Prostate gland (tissue), 2 donors: ENCODE measurements at regions not wholly inside any gene's neighbourhood (a gene's known extent, or its start where the extent isn't known, plus 50 kb on each side); places are given as distances from the start of the nearest gene placed in this dataset.

Experiments used
- DNase-seq: peaks from one replicate; pipeline ENCODE4 v3.0.0-alpha.2; 2019; ENCODE audit warnings: low spot score
- H3K27ac ChIP-seq, 2 donors: fragments of 200-600 bp; sonication (generic); 2 replicates each; pipeline ENCODE4 v1.5.1; 2017 to 2019
- H3K27me3 ChIP-seq: fragments of 200-600 bp; sonication (generic); replicated peaks from 2 replicates; pipeline ENCODE4 v1.5.1; 2019; ENCODE audit not compliant: insufficient read depth
- H3K36me3 ChIP-seq, 2 donors: fragments of 200-600 bp; sonication (generic); 1 replicate in 1 of 2; 2 replicates in 1 of 2; pipeline versions ENCODE4 v1.5.1 to v1.8.1; 2017 to 2019
- H3K4me1 ChIP-seq: fragments of 200-600 bp; sonication (generic); replicated peaks from 2 replicates; pipeline ENCODE4 v1.5.1; 2019
- H3K4me3 ChIP-seq, 2 donors: fragments of 200-600 bp; sonication (generic); 2 replicates each; pipeline ENCODE4 v1.5.1; 2017 to 2019
- H3K9me3 ChIP-seq: fragments of 200-600 bp; sonication (generic); 2 replicates; pipeline ENCODE4 v1.5.1; 2017
- POLR2A ChIP-seq: fragments of 450-650 bp; IDR thresholded peaks from one replicate; pipeline ENCODE4 v1.6.1; 2016; ENCODE audit warnings: antibody characterized with exemption, mild to moderate bottlenecking
- POLR2AphosphoS5 ChIP-seq: sonication (generic); formaldehyde crosslinking; IDR thresholded peaks from one replicate; pipeline ENCODE4 v1.6.1; 2017; ENCODE audit warnings: antibody characterized with exemption
- WGBS: methylation state at CpG from one replicate; pipeline ENCODE4 v1.1.5; 2018; 5-methylcytosine and 5-hydroxymethylcytosine counted together
- intact Hi-C: fragments of 100-400 bp; cut with DNase I; formaldehyde crosslinking; loops from one replicate; pipeline ENCODE4 v1.14.2; 2022
- TF ChIP-seq, protein P1 (sequence below), 4 experiments: fragments of 200-600 bp in 2 of 4; fragments of 450-650 bp in 2 of 4; sonication (generic) in 2 of 4; IDR thresholded peaks; 1 replicate in 3 of 4; 2 replicates in 1 of 4; pipeline ENCODE4 v1.5.1; 2016 to 2019; ENCODE audit warnings: antibody characterized with exemption in 4 of 4, mild to moderate bottlenecking in 2 of 4, moderate library complexity in 2 of 4

DNA sequence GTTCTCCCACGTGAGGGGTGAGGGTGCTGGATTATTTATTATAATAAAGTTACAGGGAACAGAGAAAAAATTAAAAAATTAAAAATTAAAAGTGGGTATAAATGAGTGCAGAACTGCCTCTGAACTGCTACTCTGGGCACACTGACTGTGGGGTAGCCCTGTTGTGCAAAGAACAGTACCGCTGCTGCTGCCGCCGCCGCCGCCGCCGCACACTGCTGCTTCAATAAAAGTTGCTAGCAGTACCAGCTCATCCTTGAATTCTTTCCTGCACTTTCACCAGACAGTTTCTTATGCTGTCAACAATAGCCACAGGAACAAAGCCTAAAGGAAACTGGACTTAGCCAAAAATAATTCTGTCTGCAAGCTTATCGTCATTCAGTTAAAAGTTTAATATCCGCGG is 72.1 kb downstream of the GCC1 start:
- no peaks in the 10 kb centered on the region for H3K9me3 ChIP-seq
- no peak overlapping the region for H3K4me3 ChIP-seq
- no peaks in the 10 kb centered on the region for H3K4me1 ChIP-seq
- intact Hi-C loops, result loop anchor here (10.0 kb wide), 1 partner anchor 169 kb away; no protein-coding TSS in a partner anchor
- no peak for TF ChIP-seq POLR2AphosphoS5
- TF ChIP-seq POLR2A, result no peak
- TF ChIP-seq, protein P1, sequence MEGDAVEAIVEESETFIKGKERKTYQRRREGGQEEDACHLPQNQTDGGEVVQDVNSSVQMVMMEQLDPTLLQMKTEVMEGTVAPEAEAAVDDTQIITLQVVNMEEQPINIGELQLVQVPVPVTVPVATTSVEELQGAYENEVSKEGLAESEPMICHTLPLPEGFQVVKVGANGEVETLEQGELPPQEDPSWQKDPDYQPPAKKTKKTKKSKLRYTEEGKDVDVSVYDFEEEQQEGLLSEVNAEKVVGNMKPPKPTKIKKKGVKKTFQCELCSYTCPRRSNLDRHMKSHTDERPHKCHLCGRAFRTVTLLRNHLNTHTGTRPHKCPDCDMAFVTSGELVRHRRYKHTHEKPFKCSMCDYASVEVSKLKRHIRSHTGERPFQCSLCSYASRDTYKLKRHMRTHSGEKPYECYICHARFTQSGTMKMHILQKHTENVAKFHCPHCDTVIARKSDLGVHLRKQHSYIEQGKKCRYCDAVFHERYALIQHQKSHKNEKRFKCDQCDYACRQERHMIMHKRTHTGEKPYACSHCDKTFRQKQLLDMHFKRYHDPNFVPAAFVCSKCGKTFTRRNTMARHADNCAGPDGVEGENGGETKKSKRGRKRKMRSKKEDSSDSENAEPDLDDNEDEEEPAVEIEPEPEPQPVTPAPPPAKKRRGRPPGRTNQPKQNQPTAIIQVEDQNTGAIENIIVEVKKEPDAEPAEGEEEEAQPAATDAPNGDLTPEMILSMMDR (IDR thresholded peaks at IDR 0.05), result no peak
- no peak overlapping the region for H3K27ac ChIP-seq
- DNase-seq, result no peak
- no peaks in the 10 kb centered on the region for H3K27me3 ChIP-seq
- H3K36me3 ChIP-seq, result no peaks in the 10 kb centered on the region
- 84% methylated on average over 11 of the region's 11 CpGs for WGBS

DNA sequence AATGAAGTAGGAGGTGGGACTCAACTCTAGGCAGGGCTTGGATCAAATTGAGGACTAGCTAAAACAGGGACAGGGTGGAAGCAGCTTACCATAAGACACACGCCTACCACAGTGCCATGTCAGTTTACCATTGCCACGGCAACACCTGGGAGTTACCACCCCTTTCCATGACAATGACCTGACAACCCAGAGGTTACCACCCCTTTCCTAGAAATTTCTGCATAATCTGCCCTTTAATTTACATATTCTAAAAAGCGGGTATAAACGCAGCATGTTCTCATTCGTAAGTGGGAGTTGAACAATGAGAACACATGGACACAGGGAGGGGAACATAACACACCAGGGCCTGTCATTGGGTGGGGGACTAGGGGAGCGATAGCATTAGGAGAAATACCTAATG is 72.7 kb downstream of the GCC1 start:
- no peak overlapping the region for H3K27ac ChIP-seq
- H3K4me1 ChIP-seq, result no peaks in the 10 kb centered on the region
- H3K9me3 ChIP-seq, result no peaks in the 10 kb centered on the region
- DNase-seq, result no peak
- WGBS, result 73% methylated on average over 6 of the region's 6 CpGs
- no peaks in the 10 kb centered on the region for H3K36me3 ChIP-seq
- intact Hi-C loops, result loop anchor here (10.0 kb wide), 1 partner anchor 168 kb away; no protein-coding TSS in a partner anchor
- H3K4me3 ChIP-seq, result no peak overlapping the region
- no peaks in the 10 kb centered on the region for H3K27me3 ChIP-seq
- TF ChIP-seq, protein P1 (IDR thresholded peaks at IDR 0.05), result no peak
- TF ChIP-seq POLR2A (no peak), POLR2AphosphoS5 (no peak)

DNA sequence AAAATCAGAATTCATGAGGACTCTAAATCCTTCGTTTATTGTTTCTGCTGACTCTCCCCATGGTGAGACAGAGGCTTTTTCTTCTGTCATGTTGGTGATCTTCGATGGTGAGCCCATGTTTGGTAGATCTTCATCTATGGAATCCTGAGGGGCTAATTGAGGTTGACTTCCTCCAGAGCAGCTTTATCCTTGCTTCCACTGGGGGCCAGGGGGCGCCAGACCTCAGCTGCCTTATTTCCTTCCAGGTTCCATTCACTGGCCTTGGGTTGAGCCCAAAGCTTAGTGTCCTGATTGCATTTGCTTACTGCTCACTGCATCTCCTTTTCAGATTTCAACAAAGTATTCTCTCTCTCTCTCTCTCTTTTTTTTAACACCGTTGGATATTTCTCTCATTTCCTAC is 80.7 kb downstream of the GCC1 start:
- Histone ChIP-seq H3K9me3 (no peaks in the 10 kb centered on the region), H3K27ac (no peak overlapping the region), H3K36me3 (no peaks in the 10 kb centered on the region), H3K4me1 (no peaks in the 10 kb centered on the region), H3K4me3 (no peak overlapping the region), H3K27me3 (no peaks in the 10 kb centered on the region)
- DNase-seq, result no peak
- 27% methylated on average over 4 of the region's 4 CpGs for WGBS
- intact Hi-C loops, result no loop called here
- TF ChIP-seq, protein P1 (IDR thresholded peaks at IDR 0.05), result peak in 1 of 4 experiments; percentile 11
- no peak for TF ChIP-seq POLR2AphosphoS5

DNA sequence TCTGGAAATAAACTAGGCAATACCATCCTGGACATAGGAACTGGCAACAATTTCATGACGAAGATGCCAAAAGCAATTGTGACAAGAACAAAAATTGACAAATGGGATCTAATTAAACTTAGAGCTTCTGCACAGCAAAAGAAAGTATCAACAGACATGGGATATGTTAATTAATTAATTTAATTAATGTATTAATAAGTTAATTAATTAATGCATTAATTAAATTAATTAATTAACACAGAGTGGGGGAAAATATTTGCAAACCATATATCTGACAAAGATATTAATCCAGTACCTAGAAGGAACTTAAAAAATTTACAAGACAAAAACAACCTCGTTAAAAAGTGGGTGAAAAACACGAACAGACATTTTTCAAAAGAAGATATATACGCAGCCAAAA is 83.6 kb downstream of the GCC1 start:
- no peaks in the 10 kb centered on the region for H3K36me3 ChIP-seq
- no peaks in the 10 kb centered on the region for H3K27me3 ChIP-seq
- H3K4me3 ChIP-seq, result no peak overlapping the region
- H3K9me3 ChIP-seq, result no peaks in the 10 kb centered on the region
- intact Hi-C loops, result no loop called here
- no peak for DNase-seq
- no peaks in the 10 kb centered on the region for H3K4me1 ChIP-seq
- TF ChIP-seq, protein P1 (IDR thresholded peaks at IDR 0.05), result no peak
- TF ChIP-seq POLR2AphosphoS5 (no peak), POLR2A (no peak)
- H3K27ac ChIP-seq, result no peak overlapping the region
- WGBS, result 83% methylated on average over 4 of the region's 4 CpGs

DNA sequence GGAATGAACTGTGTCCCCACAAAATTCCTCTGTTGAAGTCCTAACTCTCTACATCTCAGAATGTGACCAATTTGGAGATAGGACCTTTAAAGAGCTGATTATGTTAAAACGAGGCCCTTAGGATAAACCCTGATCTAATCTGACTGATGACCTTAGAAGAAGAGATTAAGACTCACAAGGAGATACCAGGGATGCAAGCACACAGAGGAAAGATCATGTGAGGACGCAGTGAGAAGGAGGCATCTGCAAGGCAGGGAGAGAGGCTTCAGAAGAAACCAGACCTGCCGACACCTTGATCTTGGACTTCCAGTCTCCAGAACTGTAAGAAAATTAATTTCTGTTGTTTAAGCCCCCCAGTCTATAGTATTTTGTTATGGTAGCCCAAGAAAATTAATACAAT is 94.9 kb upstream of the ZNF800 start:
- Histone ChIP-seq H3K4me3 (no peak overlapping the region), H3K36me3 (no peaks in the 10 kb centered on the region), H3K27me3 (no peaks in the 10 kb centered on the region), H3K9me3 (no peaks in the 10 kb centered on the region), H3K4me1 (no peaks in the 10 kb centered on the region), H3K27ac (no peak overlapping the region)
- TF ChIP-seq POLR2AphosphoS5 (no peak), POLR2A (no peak)
- TF ChIP-seq, protein P1 (IDR thresholded peaks at IDR 0.05), result no peak
- WGBS, result 67% methylated on average over 3 of the region's 3 CpGs
- intact Hi-C loops, result no loop called here
- DNase-seq, result no peak
